ENCODE measurements at regions not wholly inside any gene's neighbourhood (a gene's known extent, or its start where the extent isn't known, plus 50 kb on each side); places are given as distances from the start of the nearest gene placed in this dataset.

- TF ChIP-seq DMTF1 (CRISPR knock-in tag; IDR thresholded peaks at IDR 0.05): no peak
- TF ChIP-seq TEF (CRISPR knock-in tag; IDR thresholded peaks at IDR 0.05): no peak
- no peak for TF ChIP-seq KDM1A (CRISPR knock-in tag; IDR thresholded peaks at IDR 0.05)
- no peak for TF ChIP-seq STAT6 (CRISPR knock-in tag; IDR thresholded peaks at IDR 0.05; ENCODE audit: borderline replicate concordance)
- TF ChIP-seq PAF1 (CRISPR knock-in tag; IDR thresholded peaks at IDR 0.05): no peak; the same call in 1 of the 2 replicates
- TF ChIP-seq GZF1 (CRISPR knock-in tag; IDR thresholded peaks at IDR 0.05): no peak
- peak; percentile 74 for TF ChIP-seq ZNF547 (CRISPR knock-in tag; IDR thresholded peaks at IDR 0.05)
- TF ChIP-seq SNAPC5 (CRISPR knock-in tag; IDR thresholded peaks at IDR 0.05; ENCODE audit: borderline replicate concordance): 0 out of 2 replicates have a peak, but pooled peaks have one; percentile 48
- peak; percentile 74; the same call in 1 of the 2 replicates for TF ChIP-seq ZC3H4 (CRISPR knock-in tag; IDR thresholded peaks at IDR 0.05; ENCODE audit: borderline replicate concordance)
- no peak for TF ChIP-seq GPN1 (CRISPR knock-in tag; IDR thresholded peaks at IDR 0.05; ENCODE audit: borderline replicate concordance)
- no peak for TF ChIP-seq FOXO4 (CRISPR knock-in tag; conservative IDR thresholded peaks at IDR 0.05)
- TF ChIP-seq RELA (CRISPR knock-in tag; IDR thresholded peaks at IDR 0.05): peak; percentile 87; the same call in 1 of the 2 replicates
- peak; percentile 86 for TF ChIP-seq NCOR1 (IDR thresholded peaks at IDR 0.05; ENCODE audit: borderline replicate concordance, low read length)
- TF ChIP-seq IRF1 (CRISPR knock-in tag; IDR thresholded peaks at IDR 0.05; ENCODE audit: low read depth): no peak
- peak; percentile 62 for TF ChIP-seq STAG1 (CRISPR knock-in tag; IDR thresholded peaks at IDR 0.05)
- TF ChIP-seq THRA (CRISPR knock-in tag; IDR thresholded peaks at IDR 0.05; ENCODE audit: borderline replicate concordance): peak; percentile 92
- TF ChIP-seq KDM5B (CRISPR knock-in tag; IDR thresholded peaks at IDR 0.05; ENCODE audit: borderline replicate concordance): peak; percentile 95
- TF ChIP-seq EP300 (IDR thresholded peaks at IDR 0.05; ENCODE audit: low read depth in 2 of 2, low read length in 2 of 2): peak; percentile 74 to 97; a peak in 3 of 4 replicates
- TF ChIP-seq EP300 (CRISPR knock-in tag; IDR thresholded peaks at IDR 0.05; ENCODE audit: borderline replicate concordance): peak; percentile 87
Measured at GRCh38 chr1:234875953-234876855, 252.4 kb downstream of the TOMM20 start (continued).
